ENCODE measurements at regions not wholly inside any gene's neighbourhood (a gene's known extent, or its start where the extent isn't known, plus 50 kb on each side); places are given as distances from the start of the nearest gene placed in this dataset.
"Not testable (repeated sequence)": the region's sequence is repeated elsewhere in the genome, so short reads cannot be mapped to it uniquely, and the experiment has no call there.

DNA sequence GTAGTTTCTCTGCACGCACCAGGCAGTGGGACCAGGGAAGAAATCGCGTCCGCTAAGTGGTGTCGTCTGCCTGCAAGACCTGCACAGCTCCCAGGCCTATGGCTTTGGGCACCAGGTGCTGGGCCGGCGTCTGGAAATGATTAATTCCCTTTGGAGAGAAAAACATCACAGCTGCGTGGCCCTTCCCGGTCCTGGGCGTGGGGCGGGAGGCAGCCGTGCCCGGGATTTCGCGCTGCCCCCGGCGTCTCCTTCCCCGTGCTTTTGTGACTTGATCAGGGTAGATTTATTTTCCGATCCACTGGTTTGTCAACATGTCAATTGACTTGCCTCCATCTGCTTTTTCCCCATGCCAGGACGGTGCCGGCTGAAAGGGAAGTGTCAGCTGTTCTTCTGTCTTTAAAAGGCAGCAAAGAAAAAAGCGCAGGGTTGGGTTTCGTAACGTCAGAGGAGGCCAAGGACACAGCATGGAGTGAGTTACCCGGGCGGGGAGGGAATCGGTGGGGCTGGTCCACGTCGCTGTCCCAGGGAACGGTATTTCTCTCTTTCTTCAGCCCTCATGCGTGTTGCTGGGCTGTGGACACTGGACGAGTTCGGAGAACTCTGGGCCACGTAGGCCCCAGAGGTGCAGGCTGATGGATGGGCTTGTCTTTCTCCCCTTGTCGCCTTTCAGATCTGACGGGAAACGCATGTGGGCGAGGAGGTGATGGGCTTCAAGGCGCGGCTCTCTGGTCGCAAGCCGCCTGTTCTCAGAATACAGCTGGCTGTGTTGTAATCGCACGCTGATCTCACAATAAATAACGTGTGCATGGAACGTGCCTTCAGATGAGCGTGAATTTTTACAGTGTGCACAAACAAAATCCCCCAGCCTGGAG, 188.1 kb upstream of the ZNF469 start:
- FAIRE-seq (no peak), DNase-seq (ENCODE audit: insufficient read length, low spot score) (no peak)
- no peak for TF ChIP-seq POLR2A (IDR thresholded peaks at IDR 0.05; ENCODE audit: low read depth, low read length)

- no peak for TF ChIP-seq POLR2A (IDR thresholded peaks at IDR 0.05; ENCODE audit: low read depth, low read length)
- DNase-seq (ENCODE audit: insufficient read length, low spot score), result no peak
- no peak for FAIRE-seq
These were observed 187.5 kb upstream of the ZNF469 start for GRCh38 chr16:88195269-88195705.

DNA sequence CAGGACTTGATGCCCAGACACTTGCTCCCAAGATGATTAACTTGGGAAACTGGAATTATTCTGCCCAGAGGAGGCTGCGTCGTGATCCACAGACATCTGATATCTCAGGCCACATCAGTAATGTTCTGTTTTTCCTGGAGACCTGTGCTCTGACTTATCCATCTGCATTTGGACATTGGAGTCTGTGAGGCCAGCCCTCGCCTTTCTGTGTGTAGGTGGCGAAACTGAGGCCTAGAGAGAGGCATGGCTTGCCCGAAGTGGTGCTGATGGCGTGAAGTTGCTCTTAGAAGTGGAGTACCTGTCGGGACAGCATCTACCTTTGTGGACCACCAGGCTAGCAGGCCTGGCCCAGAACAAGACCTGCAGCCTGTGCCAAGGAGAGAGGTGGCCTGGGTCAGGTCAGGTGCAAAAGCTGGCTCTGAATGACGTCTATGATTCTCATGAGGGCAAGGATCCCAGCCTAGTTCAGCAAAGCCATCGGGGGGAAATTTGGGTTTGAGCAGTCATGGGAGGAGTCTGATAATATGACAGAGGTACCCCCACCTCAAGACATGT, 186.8 kb upstream of the ZNF469 start:
- DNase-seq (ENCODE audit: insufficient read length, low spot score), result no peak

GRCh38 chr16:88196471-88197400, 186.0 kb upstream of the ZNF469 start:
- TF ChIP-seq POLR2A (IDR thresholded peaks at IDR 0.05; ENCODE audit: low read depth, low read length), result no peak
- no peak for DNase-seq (ENCODE audit: insufficient read length, low spot score)
- no peak for FAIRE-seq

More for the DNA sequence above, 186.8 kb upstream of the ZNF469 start:
- FAIRE-seq, result no peak
- no peak for TF ChIP-seq POLR2A (IDR thresholded peaks at IDR 0.05; ENCODE audit: low read depth, low read length)

- TF ChIP-seq POLR2A (IDR thresholded peaks at IDR 0.05; ENCODE audit: low read depth, low read length), result no peak
- FAIRE-seq, result no peak
- no peak for DNase-seq (ENCODE audit: insufficient read length, low spot score)
These were observed 185.0 kb upstream of the ZNF469 start for GRCh38 chr16:88197481-88198456.

DNA sequence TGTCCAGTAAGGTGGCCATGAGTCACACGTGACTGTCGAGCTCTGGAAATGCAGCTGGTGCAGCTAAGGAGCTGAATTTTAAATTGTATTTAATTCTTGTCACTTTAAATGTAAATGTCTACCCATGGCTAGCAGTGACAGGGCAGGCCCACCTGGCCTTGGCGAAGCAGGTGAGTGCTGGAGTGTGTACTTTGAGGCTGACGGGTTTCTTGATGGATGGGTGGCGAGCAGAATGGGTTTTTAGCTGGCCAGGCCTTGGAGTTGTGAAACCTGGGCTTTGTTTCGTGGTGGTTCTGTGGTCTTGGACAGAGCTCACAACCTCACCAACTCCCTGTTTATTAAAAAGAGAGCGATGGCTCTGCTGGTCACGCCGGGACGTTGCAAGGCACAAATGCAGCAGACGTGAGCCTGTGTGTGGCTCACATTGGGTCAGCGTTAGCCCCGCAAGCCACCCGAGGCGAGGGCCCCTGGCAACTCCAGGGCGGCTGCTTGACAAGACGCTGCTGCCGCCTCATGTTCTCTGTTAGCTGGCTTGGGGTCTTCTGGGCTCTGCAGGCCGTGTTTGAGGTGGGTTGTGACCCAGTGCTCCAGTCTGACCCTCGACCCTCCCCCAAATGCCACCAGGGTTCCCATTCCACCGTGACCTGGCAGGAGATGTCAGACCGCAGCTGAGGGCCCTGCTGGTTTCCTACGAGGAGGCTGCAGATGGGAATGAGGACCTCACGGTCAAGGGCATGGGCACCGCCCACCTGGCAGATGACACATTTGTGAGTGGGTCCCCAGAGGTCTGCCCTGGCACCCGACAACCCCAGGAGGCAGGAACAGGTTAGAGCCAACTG, 184.1 kb upstream of the ZNF469 start:
- DNase-seq (ENCODE audit: insufficient read length, low spot score); FAIRE-seq: not testable (repeated sequence)

- not testable (repeated sequence) for DNase-seq (ENCODE audit: insufficient read length, low spot score); FAIRE-seq
These were observed 183.2 kb upstream of the ZNF469 start for GRCh38 chr16:88199296-88200153.

DNA sequence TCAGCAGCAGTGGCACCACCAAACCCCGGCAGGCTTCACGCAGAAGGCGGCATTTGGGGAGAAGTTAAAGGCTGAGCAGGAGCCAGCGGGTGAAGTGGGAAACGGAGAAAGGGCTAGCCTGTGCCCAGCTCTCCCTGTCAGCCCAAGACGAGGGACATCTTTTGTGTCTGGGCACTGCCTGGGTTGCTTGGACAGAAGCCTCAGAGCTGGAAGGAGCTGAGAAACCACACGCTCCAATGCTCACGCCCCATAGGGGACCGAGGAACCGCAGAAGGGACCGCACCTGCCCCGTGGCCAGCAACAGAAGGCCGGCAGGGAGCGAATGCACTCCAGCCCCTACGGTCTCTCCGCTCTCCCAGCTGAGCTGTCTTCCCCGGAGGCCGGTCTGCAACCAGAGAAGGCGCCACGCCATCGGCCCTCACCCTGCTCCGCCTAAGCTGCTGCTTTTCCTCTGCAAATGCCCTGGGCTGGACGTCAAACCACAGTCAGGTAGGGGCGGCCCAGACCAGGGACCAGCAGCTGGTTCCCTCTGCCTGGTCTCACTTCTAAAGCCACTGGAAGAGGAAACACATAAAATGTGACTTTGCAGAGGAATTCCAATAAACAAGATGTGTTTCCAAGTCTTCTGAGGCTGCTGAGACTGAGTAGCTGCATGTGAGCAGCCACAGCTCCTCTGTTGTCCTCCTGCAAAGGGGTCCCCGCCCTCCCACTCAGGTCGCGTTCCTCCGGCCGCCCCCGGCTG, 182.4 kb upstream of the ZNF469 start:
- FAIRE-seq; DNase-seq (ENCODE audit: insufficient read length, low spot score): not testable (repeated sequence)

DNA sequence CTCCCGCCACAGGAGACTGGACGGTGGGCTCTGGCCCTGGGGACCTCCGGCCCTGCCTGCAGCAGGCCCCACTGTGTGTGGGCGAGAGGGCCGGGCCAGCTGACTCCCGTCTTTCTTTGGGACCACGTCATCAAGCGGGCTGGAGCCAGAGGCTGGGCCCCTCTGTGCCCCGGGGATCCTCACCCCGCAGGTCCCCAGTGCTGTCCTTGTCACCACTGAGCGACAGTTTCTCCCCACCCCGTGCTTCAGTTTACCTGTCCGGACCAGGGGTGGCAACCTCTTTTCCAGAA, 181.9 kb upstream of the ZNF469 start:
- FAIRE-seq (no peak), DNase-seq (ENCODE audit: insufficient read length, low spot score) (no peak)
- no peak for TF ChIP-seq POLR2A (IDR thresholded peaks at IDR 0.05; ENCODE audit: low read depth, low read length)

DNA sequence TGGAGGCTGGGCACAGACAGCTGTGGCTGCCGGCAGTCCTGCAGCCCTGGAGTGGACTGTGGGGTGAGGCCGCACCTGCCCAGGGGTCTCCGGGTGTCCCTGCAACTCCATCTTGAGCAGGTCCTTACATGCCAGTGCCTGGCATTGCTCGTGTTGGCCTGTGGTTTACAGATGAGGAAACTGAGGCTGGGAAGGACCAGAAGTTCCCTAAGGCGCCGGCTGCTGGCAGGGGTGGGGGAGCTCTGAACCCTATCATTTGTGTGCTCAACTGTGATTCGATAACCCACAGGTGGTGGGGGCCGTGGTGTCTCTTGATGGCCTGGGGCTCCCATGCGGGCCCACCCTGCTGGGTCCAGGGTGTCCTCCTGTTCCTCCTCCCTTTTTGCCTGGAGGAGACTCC, 181.1 kb upstream of the ZNF469 start:
- not testable (repeated sequence) for FAIRE-seq; DNase-seq (ENCODE audit: insufficient read length, low spot score)

GRCh38 chr16:88202207-88202745, 180.5 kb upstream of the ZNF469 start:
- FAIRE-seq, result no peak
- DNase-seq (ENCODE audit: insufficient read length, low spot score), result no peak
- no peak for TF ChIP-seq POLR2A (IDR thresholded peaks at IDR 0.05; ENCODE audit: low read depth, low read length)

GRCh38 chr16:88202856-88203681, 179.7 kb upstream of the ZNF469 start:
- not testable (repeated sequence) for DNase-seq (ENCODE audit: insufficient read length, low spot score); FAIRE-seq

DNA sequence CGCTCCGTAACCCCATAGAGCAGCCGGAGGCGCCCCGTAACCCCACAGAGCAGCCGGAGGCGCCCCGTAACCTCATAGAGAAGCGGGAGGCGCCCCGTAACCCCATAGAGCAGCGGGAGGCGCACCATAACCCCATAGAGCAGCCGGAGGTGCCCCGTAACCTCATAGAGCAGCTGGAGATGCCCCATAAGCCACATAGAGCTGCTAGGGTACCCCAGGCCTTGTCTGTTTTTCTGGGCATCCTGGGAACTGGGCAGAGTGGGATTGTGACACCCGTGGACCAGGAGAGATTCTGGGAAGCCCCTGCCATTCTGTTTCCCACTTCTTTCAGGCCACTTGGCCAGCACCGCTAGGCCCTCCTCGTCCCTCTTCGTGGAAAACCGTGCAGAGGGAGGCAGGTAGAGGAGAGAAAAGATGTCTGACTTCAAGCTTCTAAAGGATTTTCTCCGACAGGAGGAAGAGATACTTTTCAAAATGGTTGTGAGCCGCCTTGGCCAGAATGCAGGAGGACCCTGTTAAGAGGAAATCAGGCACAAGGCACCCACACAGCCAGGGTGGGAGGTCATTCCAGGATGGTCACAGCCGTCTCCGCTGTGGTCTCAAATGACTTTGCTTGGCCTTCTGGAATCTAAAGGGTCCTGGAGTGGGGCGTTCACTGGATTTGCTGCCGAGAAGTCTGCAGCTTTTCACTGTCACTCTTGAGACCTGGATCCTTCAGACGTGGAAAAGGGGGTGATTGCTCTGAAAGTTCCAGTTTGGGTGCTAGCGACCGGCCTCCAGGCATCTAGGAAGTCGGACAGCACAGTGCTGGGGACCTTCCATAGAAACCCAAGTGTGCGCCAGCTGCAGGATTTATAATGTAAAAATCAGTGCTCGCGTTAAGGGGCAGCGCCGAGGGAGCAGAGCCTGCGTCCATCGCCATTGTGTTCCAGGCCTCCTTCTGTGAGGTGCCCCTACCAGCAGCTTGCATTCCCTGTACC, 178.3 kb upstream of the ZNF469 start:
- DNase-seq (ENCODE audit: insufficient read length, low spot score); FAIRE-seq: not testable (repeated sequence)

GRCh38 chr16:88205482-88205881, 177.3 kb upstream of the ZNF469 start:
- DNase-seq (ENCODE audit: insufficient read length, low spot score); FAIRE-seq: not testable (repeated sequence)

Measured in H54 (cell line).